IMR-90 (cell line): ENCODE measurements at regions not wholly inside any gene's neighbourhood (a gene's known extent, or its start where the extent isn't known, plus 50 kb on each side); places are given as distances from the start of the nearest gene placed in this dataset.

ENCODE experiments used
- CEBPB ChIP-seq: IDR thresholded peaks from 2 replicates; pipeline ENCODE4 v1.6.1; 2012; ENCODE audit warnings: low read depth, low read length, improper control_type of control experiment
- CHD1 ChIP-seq: IDR thresholded peaks from 2 replicates; pipeline ENCODE4 v1.6.1; 2012; ENCODE audit warnings: low read depth, low read length, improper control_type of control experiment
- MAZ ChIP-seq: IDR thresholded peaks from 2 replicates; pipeline ENCODE4 v1.6.1; 2012; ENCODE audit warnings: low read depth, mild to moderate bottlenecking, low read length, improper control_type of control experiment, moderate library complexity, borderline replicate concordance
- MXI1 ChIP-seq: IDR thresholded peaks from 2 replicates; pipeline ENCODE4 v1.6.1; 2012; ENCODE audit warnings: low read depth, mild to moderate bottlenecking, low read length, moderate library complexity, borderline replicate concordance
- POLR2A ChIP-seq: IDR thresholded peaks from 2 replicates; pipeline ENCODE4 v1.6.1; 2012; ENCODE audit warnings: mild to moderate bottlenecking, low read depth, low read length
- TF ChIP-seq, protein P1 (sequence below): conservative IDR thresholded peaks from 2 replicates; pipeline ENCODE4 v1.5.1; 2012; ENCODE audit warnings: mild to moderate bottlenecking, low read depth, low read length, improper control_type of control experiment

DNA sequence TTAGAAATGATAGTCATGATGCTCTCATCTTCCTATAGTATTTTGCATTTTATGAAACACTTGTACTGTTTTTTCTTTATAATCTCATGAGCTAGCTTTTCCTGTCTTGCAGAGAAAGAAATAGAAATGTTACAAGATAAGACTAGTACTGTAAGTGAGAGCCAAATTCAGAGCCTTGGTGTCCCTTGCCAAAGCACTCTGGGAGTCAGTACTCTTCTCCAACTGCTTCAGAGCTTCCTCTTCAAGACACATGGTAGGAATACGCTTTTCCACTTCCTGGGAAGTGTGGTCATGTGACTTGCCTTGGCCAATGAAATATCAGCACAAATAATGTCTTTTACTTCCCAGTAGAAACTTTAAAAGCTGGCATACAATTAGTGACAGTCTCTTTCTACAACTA is 112.4 kb downstream of the SEMA6D start:
- TF ChIP-seq MAZ (no peak), POLR2A (no peak), CHD1 (no peak), MXI1 (no peak), CEBPB (no peak)
- TF ChIP-seq, protein P1, sequence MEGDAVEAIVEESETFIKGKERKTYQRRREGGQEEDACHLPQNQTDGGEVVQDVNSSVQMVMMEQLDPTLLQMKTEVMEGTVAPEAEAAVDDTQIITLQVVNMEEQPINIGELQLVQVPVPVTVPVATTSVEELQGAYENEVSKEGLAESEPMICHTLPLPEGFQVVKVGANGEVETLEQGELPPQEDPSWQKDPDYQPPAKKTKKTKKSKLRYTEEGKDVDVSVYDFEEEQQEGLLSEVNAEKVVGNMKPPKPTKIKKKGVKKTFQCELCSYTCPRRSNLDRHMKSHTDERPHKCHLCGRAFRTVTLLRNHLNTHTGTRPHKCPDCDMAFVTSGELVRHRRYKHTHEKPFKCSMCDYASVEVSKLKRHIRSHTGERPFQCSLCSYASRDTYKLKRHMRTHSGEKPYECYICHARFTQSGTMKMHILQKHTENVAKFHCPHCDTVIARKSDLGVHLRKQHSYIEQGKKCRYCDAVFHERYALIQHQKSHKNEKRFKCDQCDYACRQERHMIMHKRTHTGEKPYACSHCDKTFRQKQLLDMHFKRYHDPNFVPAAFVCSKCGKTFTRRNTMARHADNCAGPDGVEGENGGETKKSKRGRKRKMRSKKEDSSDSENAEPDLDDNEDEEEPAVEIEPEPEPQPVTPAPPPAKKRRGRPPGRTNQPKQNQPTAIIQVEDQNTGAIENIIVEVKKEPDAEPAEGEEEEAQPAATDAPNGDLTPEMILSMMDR = no peak
